ENCODE measurements at regions not wholly inside any gene's neighbourhood (a gene's known extent, or its start where the extent isn't known, plus 50 kb on each side); places are given as distances from the start of the nearest gene placed in this dataset.

DNA sequence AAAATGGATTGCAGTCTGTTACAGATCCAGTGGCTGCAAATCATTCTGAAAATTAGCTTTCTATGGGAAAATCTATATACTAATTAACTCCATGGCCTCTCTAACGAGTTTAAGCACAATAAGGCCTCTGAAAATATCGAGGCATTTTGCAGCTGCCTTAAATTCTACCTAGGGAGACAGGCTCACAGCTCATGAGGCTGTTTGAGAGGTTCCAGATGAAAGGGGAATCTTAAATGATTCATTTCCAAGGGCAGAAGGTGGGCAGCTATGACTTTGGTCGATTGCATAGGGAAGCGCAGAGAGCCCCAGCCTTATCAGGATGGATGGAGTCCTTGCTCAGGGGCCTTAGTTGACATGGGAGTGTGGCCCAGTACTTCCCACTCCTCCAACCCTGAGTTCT, 216.8 kb upstream of the POU3F1 start:
- TF ChIP-seq, protein P1, sequence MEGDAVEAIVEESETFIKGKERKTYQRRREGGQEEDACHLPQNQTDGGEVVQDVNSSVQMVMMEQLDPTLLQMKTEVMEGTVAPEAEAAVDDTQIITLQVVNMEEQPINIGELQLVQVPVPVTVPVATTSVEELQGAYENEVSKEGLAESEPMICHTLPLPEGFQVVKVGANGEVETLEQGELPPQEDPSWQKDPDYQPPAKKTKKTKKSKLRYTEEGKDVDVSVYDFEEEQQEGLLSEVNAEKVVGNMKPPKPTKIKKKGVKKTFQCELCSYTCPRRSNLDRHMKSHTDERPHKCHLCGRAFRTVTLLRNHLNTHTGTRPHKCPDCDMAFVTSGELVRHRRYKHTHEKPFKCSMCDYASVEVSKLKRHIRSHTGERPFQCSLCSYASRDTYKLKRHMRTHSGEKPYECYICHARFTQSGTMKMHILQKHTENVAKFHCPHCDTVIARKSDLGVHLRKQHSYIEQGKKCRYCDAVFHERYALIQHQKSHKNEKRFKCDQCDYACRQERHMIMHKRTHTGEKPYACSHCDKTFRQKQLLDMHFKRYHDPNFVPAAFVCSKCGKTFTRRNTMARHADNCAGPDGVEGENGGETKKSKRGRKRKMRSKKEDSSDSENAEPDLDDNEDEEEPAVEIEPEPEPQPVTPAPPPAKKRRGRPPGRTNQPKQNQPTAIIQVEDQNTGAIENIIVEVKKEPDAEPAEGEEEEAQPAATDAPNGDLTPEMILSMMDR (IDR thresholded peaks at IDR 0.05): no peak
- no peak for TF ChIP-seq POLR2A (IDR thresholded peaks at IDR 0.05)

Data from breast epithelium (tissue), 3 donors.